Bronchial epithelial cell (primary cell): ENCODE measurements at regions not wholly inside any gene's neighbourhood (a gene's known extent, or its start where the extent isn't known, plus 50 kb on each side); places are given as distances from the start of the nearest gene placed in this dataset.

ENCODE experiments used
- DNase-seq: peaks from one replicate; pipeline ENCODE4 v3.0.0-alpha.2; 2010; ENCODE audit warnings: low read depth
- FAIRE-seq: peaks from 2 replicates; lab custom pipeline; 2011; peaks lifted over from hg19 to GRCh38; lab: Jason Lieb, UNC
- H3K27me3 ChIP-seq: 2 replicates; pipeline ENCODE4 v1.5.1; 2011; ENCODE audit warnings: low read length; ENCODE audit not compliant: control insufficient read depth, insufficient read depth
- H3K36me3 ChIP-seq: 2 replicates; pipeline ENCODE4 v1.5.1; 2011; ENCODE audit warnings: low read length; ENCODE audit not compliant: control insufficient read depth, insufficient read depth
- H3K4me3 ChIP-seq: 2 replicates; pipeline ENCODE4 v1.5.1; 2011; ENCODE audit warnings: mild to moderate bottlenecking, low read depth, low read length, control low read depth
- TF ChIP-seq, protein P1 (sequence below): IDR thresholded peaks from 2 replicates; pipeline ENCODE4 v1.5.1; 2011; ENCODE audit warnings: mild to moderate bottlenecking, moderate library complexity, low read length, control low read depth, inconsistent platforms; ENCODE audit not compliant: insufficient read depth, severe bottlenecking

DNA sequence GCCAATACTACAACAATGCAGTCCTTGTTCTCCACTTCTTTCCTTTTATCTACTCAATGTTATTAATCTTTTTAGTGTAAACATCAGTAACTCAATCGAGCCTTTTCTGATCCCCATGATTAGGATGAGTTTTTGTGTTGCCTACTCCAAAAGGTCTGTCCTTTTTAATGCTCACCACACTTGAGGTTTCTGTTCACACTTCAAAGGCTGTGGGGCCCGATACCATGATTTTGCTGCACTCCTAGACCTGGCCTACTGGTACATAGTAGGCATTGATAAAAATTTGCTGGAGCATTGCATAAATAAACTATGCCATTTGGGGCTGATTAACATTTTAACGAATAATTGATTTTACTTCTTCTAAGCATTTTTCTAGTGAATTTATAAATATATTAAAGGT, 125.4 kb upstream of the KLF12 start:
- H3K27me3 ChIP-seq, result no peaks in the 10 kb centered on the region
- TF ChIP-seq, protein P1, sequence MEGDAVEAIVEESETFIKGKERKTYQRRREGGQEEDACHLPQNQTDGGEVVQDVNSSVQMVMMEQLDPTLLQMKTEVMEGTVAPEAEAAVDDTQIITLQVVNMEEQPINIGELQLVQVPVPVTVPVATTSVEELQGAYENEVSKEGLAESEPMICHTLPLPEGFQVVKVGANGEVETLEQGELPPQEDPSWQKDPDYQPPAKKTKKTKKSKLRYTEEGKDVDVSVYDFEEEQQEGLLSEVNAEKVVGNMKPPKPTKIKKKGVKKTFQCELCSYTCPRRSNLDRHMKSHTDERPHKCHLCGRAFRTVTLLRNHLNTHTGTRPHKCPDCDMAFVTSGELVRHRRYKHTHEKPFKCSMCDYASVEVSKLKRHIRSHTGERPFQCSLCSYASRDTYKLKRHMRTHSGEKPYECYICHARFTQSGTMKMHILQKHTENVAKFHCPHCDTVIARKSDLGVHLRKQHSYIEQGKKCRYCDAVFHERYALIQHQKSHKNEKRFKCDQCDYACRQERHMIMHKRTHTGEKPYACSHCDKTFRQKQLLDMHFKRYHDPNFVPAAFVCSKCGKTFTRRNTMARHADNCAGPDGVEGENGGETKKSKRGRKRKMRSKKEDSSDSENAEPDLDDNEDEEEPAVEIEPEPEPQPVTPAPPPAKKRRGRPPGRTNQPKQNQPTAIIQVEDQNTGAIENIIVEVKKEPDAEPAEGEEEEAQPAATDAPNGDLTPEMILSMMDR, result no peak
- no peak for FAIRE-seq
- H3K36me3 ChIP-seq, result no peaks in the 10 kb centered on the region
- H3K4me3 ChIP-seq, result no peak overlapping the region
- DNase-seq, result no peak

DNA sequence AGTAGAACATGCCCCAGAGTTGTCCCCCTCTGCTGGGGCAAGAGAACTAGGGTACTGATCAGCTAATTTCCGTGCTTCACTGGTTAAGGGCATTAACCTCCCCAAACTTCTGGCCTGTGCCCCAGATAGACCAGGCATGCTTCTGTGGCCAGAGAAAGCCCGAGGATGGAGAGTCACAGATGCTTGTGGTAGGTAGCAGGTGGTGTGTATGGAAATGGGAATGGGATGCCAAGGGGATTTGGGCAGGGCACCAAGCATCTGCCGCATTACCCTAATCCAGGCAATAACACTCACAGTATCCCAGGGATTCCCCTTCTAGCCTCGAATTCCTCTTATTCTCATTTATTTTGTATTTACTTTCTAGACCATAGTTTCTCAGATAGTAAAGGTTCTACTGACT, 124.8 kb upstream of the KLF12 start:
- no peak for DNase-seq
- TF ChIP-seq, protein P1, result no peak
- Histone ChIP-seq H3K36me3 (no peaks in the 10 kb centered on the region), H3K27me3 (no peaks in the 10 kb centered on the region), H3K4me3 (no peak overlapping the region)
- no peak for FAIRE-seq

DNA sequence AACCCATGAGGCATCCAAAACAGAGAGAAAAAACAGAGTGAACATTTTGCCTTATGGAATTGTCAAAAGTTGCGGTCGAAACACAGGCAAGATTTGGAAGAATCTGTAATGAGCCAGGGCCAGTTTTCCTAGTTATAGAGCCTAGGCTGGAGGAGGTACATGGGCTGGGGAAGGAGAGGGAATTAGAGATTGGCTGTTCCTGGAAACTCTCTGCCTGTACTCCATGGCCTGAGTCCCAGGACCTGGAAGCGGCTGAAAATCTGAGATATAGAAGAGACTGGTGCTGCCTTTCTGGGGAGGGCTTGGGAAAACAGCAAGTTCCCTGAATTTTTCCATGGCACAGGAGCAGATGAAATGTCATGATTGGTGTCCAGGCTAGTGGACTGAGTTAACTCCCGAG, 122.8 kb upstream of the KLF12 start:
- H3K36me3 ChIP-seq, result no peaks in the 10 kb centered on the region
- TF ChIP-seq, protein P1, result no peak
- FAIRE-seq, result peak; percentile 47

DNA sequence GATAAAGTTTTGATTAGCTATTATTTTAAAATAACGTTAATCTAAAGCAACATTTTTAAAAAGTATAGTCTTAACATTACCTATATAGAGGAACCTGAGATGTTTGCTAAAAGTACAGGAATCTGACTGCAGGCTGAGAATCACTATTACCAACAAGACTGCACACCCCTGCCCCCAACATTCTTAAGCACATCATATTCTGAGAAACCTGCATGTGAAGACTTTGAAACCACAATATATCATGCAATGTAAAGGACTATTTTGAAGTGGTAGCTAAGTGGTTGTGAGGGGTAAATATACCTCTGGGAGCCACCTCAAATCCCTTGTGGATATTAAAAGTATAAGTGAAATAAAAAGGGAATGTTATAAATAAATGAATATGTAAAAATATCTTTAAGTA, 119.0 kb upstream of the KLF12 start:
- FAIRE-seq, result no peak

More for the DNA sequence above, 122.8 kb upstream of the KLF12 start:
- H3K27me3 ChIP-seq, result no peaks in the 10 kb centered on the region
- DNase-seq, result no peak
- no peak overlapping the region for H3K4me3 ChIP-seq

DNA sequence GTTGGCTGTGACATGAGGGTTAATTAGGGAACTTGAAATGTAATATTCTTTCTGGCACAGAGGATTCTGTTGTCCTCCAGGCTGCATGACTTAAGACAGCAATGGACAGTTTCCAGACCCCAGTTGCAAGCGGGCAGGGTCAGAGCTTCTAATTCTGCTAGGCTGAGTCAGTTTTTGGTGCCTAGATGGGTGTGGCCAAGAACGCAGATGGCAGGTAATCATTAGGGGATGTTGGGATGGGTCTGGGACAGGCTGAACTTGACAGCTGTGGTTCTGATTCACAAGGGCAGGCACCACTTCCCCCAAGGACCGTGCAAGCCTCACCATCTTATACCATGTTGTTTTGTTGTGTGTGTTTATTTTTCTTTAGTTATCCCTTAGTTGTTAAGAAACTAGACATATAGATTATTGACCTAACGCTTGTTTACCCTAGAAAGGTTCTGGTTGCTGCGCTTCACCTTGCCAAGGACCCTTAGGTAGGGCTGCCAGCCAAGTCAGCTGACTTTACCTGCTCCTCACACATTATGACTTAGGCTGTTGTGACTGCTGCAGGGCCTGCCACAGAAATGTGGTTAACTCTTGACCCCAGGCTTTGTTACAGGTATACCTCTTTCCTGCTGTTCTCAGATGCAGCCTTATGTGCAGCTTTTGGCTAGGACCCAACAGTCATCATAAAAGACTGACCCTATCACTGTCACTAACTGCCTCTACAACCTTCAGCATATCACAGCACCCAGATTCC, 117.7 kb upstream of the KLF12 start:
- Histone ChIP-seq H3K4me3 (no peak overlapping the region), H3K27me3 (no peaks in the 10 kb centered on the region), H3K36me3 (no peaks in the 10 kb centered on the region)
- FAIRE-seq, result no peak
- TF ChIP-seq, protein P1, result no peak
- DNase-seq, result peak; percentile 9

More for the DNA sequence above, 119.0 kb upstream of the KLF12 start:
- Histone ChIP-seq H3K36me3 (no peaks in the 10 kb centered on the region), H3K4me3 (no peak overlapping the region), H3K27me3 (no peaks in the 10 kb centered on the region)
- TF ChIP-seq, protein P1, result no peak
- no peak for DNase-seq
